Inflammatory macrophage treated with lipopolysaccharide for 4 hours (primary cell): ENCODE measurements at regions not wholly inside any gene's neighbourhood (a gene's known extent, or its start where the extent isn't known, plus 50 kb on each side); places are given as distances from the start of the nearest gene placed in this dataset.
"Not testable (repeated sequence)": the region's sequence is repeated elsewhere in the genome, so short reads cannot be mapped to it uniquely, and the experiment has no call there.

Experiments
- DNase-seq: peaks from one replicate; pipeline ENCODE4 v3.0.0-alpha.2; 2020

- no peak for DNase-seq
Observed at GRCh38 chr1:4121834-4122512, 221.9 kb upstream of the C1orf174 start.

GRCh38 chr1:4122513-4123160 lies 222.6 kb upstream of the C1orf174 start:
- no peak for DNase-seq

GRCh38 chr1:4124631-4125145 lies 224.6 kb upstream of the C1orf174 start:
- no peak for DNase-seq

- no peak for DNase-seq
Observed at GRCh38 chr1:4126251-4126650, 226.2 kb upstream of the C1orf174 start.

GRCh38 chr1:4126731-4127591 lies 226.9 kb upstream of the C1orf174 start:
- DNase-seq: no peak

GRCh38 chr1:4127592-4128140 lies 227.6 kb upstream of the C1orf174 start:
- no peak for DNase-seq

- DNase-seq: no peak
Observed at GRCh38 chr1:4128616-4129015, 228.5 kb upstream of the C1orf174 start.

GRCh38 chr1:4129693-4130092 lies 229.6 kb upstream of the C1orf174 start:
- no peak for DNase-seq

- DNase-seq: no peak
Observed at GRCh38 chr1:4130096-4130495, 230.0 kb upstream of the C1orf174 start.

GRCh38 chr1:4131734-4132133 lies 231.7 kb upstream of the C1orf174 start:
- DNase-seq: no peak

GRCh38 chr1:4132352-4133296 lies 232.6 kb upstream of the C1orf174 start:
- no peak for DNase-seq

- DNase-seq: no peak
Observed at GRCh38 chr1:4133297-4133938, 233.3 kb upstream of the C1orf174 start.

- no peak for DNase-seq
Observed at GRCh38 chr1:4133939-4134321, 233.9 kb upstream of the C1orf174 start.

- DNase-seq: not testable (repeated sequence)
Observed at GRCh38 chr1:4135853-4136252, 235.8 kb upstream of the C1orf174 start.

GRCh38 chr1:4137621-4138415 lies 237.7 kb upstream of the C1orf174 start:
- no peak for DNase-seq

- no peak for DNase-seq
Observed at GRCh38 chr1:4139646-4140045, 239.6 kb upstream of the C1orf174 start.

GRCh38 chr1:4140241-4140640 lies 240.2 kb upstream of the C1orf174 start:
- no peak for DNase-seq

- DNase-seq: no peak
Observed at GRCh38 chr1:4140821-4141220, 240.7 kb upstream of the C1orf174 start.

GRCh38 chr1:4144349-4144971 lies 244.4 kb upstream of the C1orf174 start:
- no peak for DNase-seq

- no peak for DNase-seq
Observed at GRCh38 chr1:4146101-4146500, 246.0 kb upstream of the C1orf174 start.
